Endothelial cell of umbilical vein (primary cell): ENCODE measurements at regions not wholly inside any gene's neighbourhood (a gene's known extent, or its start where the extent isn't known, plus 50 kb on each side); places are given as distances from the start of the nearest gene placed in this dataset.

Source experiments
- BruUV-seq: library from RNA; stranded (reverse); fragments of 400-500 nt; replicated peaks from 2 replicates; lab custom pipeline; 2021; lab: Mats Ljungman, UMichigan
- CTCF ChIA-PET: fragments of 300-600, 350-600 bp; sonication (Branson Sonifier 250); formaldehyde crosslinking; loops from one replicate; lab custom pipeline; 2021; ENCODE audit warnings: antibody characterized with exemption, inconsistent platforms; lab: Charles Lee
- POLR2A ChIA-PET: fragments of 300-600, 350-600 bp; sonication (Branson Sonifier 250); formaldehyde crosslinking; loops from one replicate; lab custom pipeline; 2021; ENCODE audit warnings: antibody characterized with exemption, inconsistent platforms; lab: Charles Lee
- DNase-seq: peaks from one replicate; pipeline ENCODE4 v3.0.0-alpha.2; 2011; ENCODE audit warnings: low read depth, low spot score
- FAIRE-seq: peaks from 2 replicates; lab custom pipeline; 2011; peaks lifted over from hg19 to GRCh38; lab: Jason Lieb, UNC
- H2AFZ ChIP-seq: 2 replicates; pipeline ENCODE4 v1.6.0; 2012; ENCODE audit warnings: low read depth, low read length, control low read depth, inconsistent platforms
- H3K27ac ChIP-seq: 2 replicates; pipeline ENCODE4 v1.5.1; 2011; ENCODE audit warnings: low read depth, mild to moderate bottlenecking, control low read depth, low read length, moderate library complexity; ENCODE audit not compliant: insufficient read depth
- H3K27me3 ChIP-seq, 2 experiments: 2 replicates each; pipeline versions ENCODE4 v1.6.0 to v1.6.1; 2011; ENCODE audit warnings: low read length in 2 of 2, mixed read lengths in 1 of 2; ENCODE audit not compliant: control insufficient read depth in 2 of 2, insufficient read depth in 2 of 2
- H3K36me3 ChIP-seq, 2 experiments: 2 replicates in 1 of 2; 3 replicates in 1 of 2; pipeline ENCODE4 v1.5.1; 2011; ENCODE audit warnings: low read length in 2 of 2, mild to moderate bottlenecking in 1 of 2, moderate library complexity in 1 of 2; ENCODE audit not compliant: control insufficient read depth in 2 of 2, insufficient read depth in 2 of 2; ENCODE audit errors: extremely low read depth in 1 of 2
- H3K4me1 ChIP-seq: 3 replicates; pipeline ENCODE4 v1.5.1; 2011; ENCODE audit warnings: mild to moderate bottlenecking, low read length; ENCODE audit not compliant: control insufficient read depth, insufficient read depth; ENCODE audit errors: extremely low read depth
- H3K4me2 ChIP-seq: 2 replicates; pipeline ENCODE4 v1.6.1; 2011; ENCODE audit warnings: low read length, control low read depth, mixed read lengths; ENCODE audit not compliant: insufficient read depth
- H3K4me3 ChIP-seq, 3 experiments: fragments of 200-600 bp in 1 of 3; sonication (generic), shearing (Covaris generic) in 1 of 3; replicated peaks in 1 of 3; 2 replicates each; pipeline ENCODE4 v1.5.1; 2011 to 2016; ENCODE audit warnings: control low read depth in 3 of 3, low read length in 3 of 3, mild to moderate bottlenecking in 2 of 3, inconsistent platforms in 1 of 3, low read depth in 1 of 3, moderate library complexity in 1 of 3; ENCODE audit not compliant: insufficient read depth in 1 of 3
- H3K79me2 ChIP-seq: 2 replicates; pipeline ENCODE4 v1.6.0; 2012; ENCODE audit warnings: low read length, inconsistent platforms; ENCODE audit not compliant: control insufficient read depth, insufficient read depth
- H3K9ac ChIP-seq: replicated peaks from 2 replicates; pipeline ENCODE3; 2011; ENCODE audit warnings: low read length, control low read depth; ENCODE audit not compliant: insufficient read depth; ENCODE audit errors: extremely low read depth
- H3K9me1 ChIP-seq: replicated peaks from 3 replicates; pipeline ENCODE4 v1.6.0; 2011; ENCODE audit warnings: mild to moderate bottlenecking, low read length; ENCODE audit not compliant: control insufficient read depth, insufficient read depth; ENCODE audit errors: extremely low read depth
- H3K9me3 ChIP-seq: replicated peaks from 2 replicates; pipeline ENCODE4 v1.5.1; 2012; ENCODE audit warnings: low read length, inconsistent platforms; ENCODE audit not compliant: control insufficient read depth, insufficient read depth
- H4K20me1 ChIP-seq: replicated peaks from 2 replicates; pipeline ENCODE3; 2011; ENCODE audit warnings: mild to moderate bottlenecking, low read length; ENCODE audit not compliant: control insufficient read depth, insufficient read depth; ENCODE audit errors: extremely low read depth
- CTCF ChIP-seq, 2 donors: IDR thresholded peaks; 1 replicate in 1 of 2; 2 replicates in 1 of 2; pipeline ENCODE4 v1.5.1; 2011; ENCODE audit warnings: low read length in 2 of 2, mild to moderate bottlenecking in 2 of 2, moderate library complexity in 2 of 2, control low read depth in 1 of 2, inconsistent platforms in 1 of 2, low read depth in 1 of 2; ENCODE audit not compliant: insufficient read depth in 1 of 2; ENCODE audit errors: extremely low read depth in 1 of 2
- EZH2 ChIP-seq: IDR thresholded peaks from 2 replicates; pipeline ENCODE4 v1.6.1; 2012; ENCODE audit warnings: borderline replicate concordance, low read depth, mild to moderate bottlenecking, moderate library complexity, low read length, inconsistent platforms; ENCODE audit not compliant: severe bottlenecking
- FOS ChIP-seq: IDR thresholded peaks from 2 replicates; pipeline ENCODE4 v1.6.1; 2011; ENCODE audit warnings: mild to moderate bottlenecking, low read length, moderate library complexity, borderline replicate concordance; ENCODE audit not compliant: insufficient read depth
- GATA2 ChIP-seq: IDR thresholded peaks from 2 replicates; pipeline ENCODE4 v1.7.0; 2011; ENCODE audit warnings: low read depth, mild to moderate bottlenecking, moderate library complexity, mixed read lengths, low read length; ENCODE audit not compliant: insufficient read length, insufficient read depth
- JUN ChIP-seq: IDR thresholded peaks from 2 replicates; pipeline ENCODE4 v1.6.1; 2011; ENCODE audit warnings: borderline replicate concordance, low read depth; ENCODE audit not compliant: insufficient read length, insufficient read depth
- MAX ChIP-seq: IDR thresholded peaks from 2 replicates; pipeline ENCODE4 v1.6.1; 2011; ENCODE audit not compliant: insufficient read depth, insufficient read length
- MYC ChIP-seq: IDR thresholded peaks from one replicate; pipeline ENCODE4 v1.6.1; 2011; ENCODE audit warnings: mild to moderate bottlenecking, low read depth, low read length
- POLR2A ChIP-seq: IDR thresholded peaks from 2 replicates; pipeline ENCODE4 v1.6.1; 2012; ENCODE audit warnings: low read depth, mild to moderate bottlenecking, control low read depth, low read length
- POLR2AphosphoS5 ChIP-seq: IDR thresholded peaks from 2 replicates; pipeline ENCODE4 v1.6.1; 2012; ENCODE audit warnings: low read depth, mild to moderate bottlenecking, control low read depth, low read length, moderate library complexity; ENCODE audit not compliant: insufficient read depth
- dilution Hi-C: fragments of 300-500 bp; cut with MboI; formaldehyde crosslinking; loops from one replicate; pipeline ENCODE4 v1.15.0; 2019; ENCODE audit warnings: low sequenced_read_pairs; ENCODE audit not compliant: extremely low pct_ligation_motif_present
- intact Hi-C: fragments of 100-400 bp; cut with micrococcal nuclease; formaldehyde crosslinking; loops from one replicate; pipeline ENCODE4 v1.10.0; 2022

- Histone ChIP-seq H3K9me1 (no peaks in the 10 kb centered on the region), H3K9me3 (no peaks in the 10 kb centered on the region), H4K20me1 (no peaks in the 10 kb centered on the region), H2AFZ (no peak overlapping the region), H3K9ac (no peak overlapping the region), H3K79me2 (no peaks in the 10 kb centered on the region), H3K4me2 (no peak overlapping the region), H3K27me3 (no peaks in the 10 kb centered on the region), H3K36me3 (no peaks in the 10 kb centered on the region), H3K27ac (no peak overlapping the region), H3K4me3 (no peak overlapping the region), H3K4me1 (no peaks in the 10 kb centered on the region)
- DNase-seq = peak; percentile 1
- intact Hi-C loops (no loop called here), dilution Hi-C loops (no loop called here)
- FAIRE-seq = no peak
- BruUV-seq = no TSS peak
- CTCF ChIA-PET = no interaction called here
- no peak for TF ChIP-seq FOS
- no peak for TF ChIP-seq POLR2AphosphoS5
- TF ChIP-seq MAX = no peak
- TF ChIP-seq POLR2A = no peak
- no peak for TF ChIP-seq MYC
- no peak for TF ChIP-seq JUN
- no peak for TF ChIP-seq GATA2
- TF ChIP-seq EZH2 = no peak
- no peak for TF ChIP-seq CTCF (IDR thresholded peaks at IDR 0.05; ENCODE audit: extremely low read depth in 1 of 2, insufficient read depth in 1 of 2, low read depth in 1 of 2, low read length in 2 of 2)
- POLR2A ChIA-PET = no interaction called here
Measured at GRCh38 chr7:111642373-111642772, 80.1 kb upstream of the IMMP2L start.
